OCI-LY1 (cell line): ENCODE measurements at regions not wholly inside any gene's neighbourhood (a gene's known extent, or its start where the extent isn't known, plus 50 kb on each side); places are given as distances from the start of the nearest gene placed in this dataset.

Source experiments
- CTCF ChIP-seq: fragments of 200-600 bp; sonication (generic), shearing (Covaris generic); IDR thresholded peaks from 2 replicates; pipeline ENCODE4 v1.5.1; 2017; ENCODE audit warnings: mild to moderate bottlenecking, antibody characterized with exemption, low read length, moderate library complexity, mixed read lengths
- EZH2 ChIP-seq: fragments of 200-600 bp; sonication (generic), shearing (Covaris generic); IDR thresholded peaks from 2 replicates; pipeline ENCODE4 v1.8.0; 2017; ENCODE audit warnings: borderline replicate concordance, mixed run types, mild to moderate bottlenecking, antibody characterized with exemption, low read length, moderate library complexity, mixed read lengths

DNA sequence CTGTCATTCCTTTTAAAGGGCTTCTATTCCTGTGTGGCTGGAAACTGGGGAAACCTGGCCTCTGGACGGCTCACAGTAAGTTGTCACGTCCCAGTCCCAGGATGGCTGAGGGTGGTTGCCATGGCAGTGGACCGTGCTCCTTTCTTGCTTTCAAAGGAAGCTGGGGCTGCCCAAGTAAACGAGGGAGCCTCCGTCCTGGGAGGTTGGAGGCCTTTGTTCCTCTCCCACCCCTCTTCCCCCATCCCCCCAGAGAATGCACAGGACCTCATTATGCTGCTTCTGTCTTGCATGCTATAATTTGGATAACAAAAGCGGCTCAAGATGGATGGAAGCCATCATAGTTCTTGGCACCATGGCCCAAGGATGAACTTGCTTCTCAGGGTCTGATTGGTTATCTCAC, 325.5 kb upstream of the HS6ST1 start:
- TF ChIP-seq CTCF (no peak), EZH2 (no peak)
